ENCODE measurements at regions not wholly inside any gene's neighbourhood (a gene's known extent, or its start where the extent isn't known, plus 50 kb on each side); places are given as distances from the start of the nearest gene placed in this dataset.
A peak's percentile ranks its signal among the peaks of the same experiment; 100 is the strongest.

- Histone ChIP-seq H3K9ac (ENCODE audit: low read depth, low read length) (no peak overlapping the region), H3K23ac (ENCODE audit: low read depth, low read length) (no peak overlapping the region), H4K5ac (ENCODE audit: low read depth, low read length) (peak overlapping the region; percentile 6; the same call in 1 of the 2 replicates), H3K4me1 (ENCODE audit: control insufficient read depth, insufficient read depth, low read length) (peaks cover 14% of the 10 kb centered on the region), H3K27ac (ENCODE audit: insufficient read depth, low read length) (no peak overlapping the region), H2BK120ac (ENCODE audit: low read depth, low read length) (peak overlapping the region; percentile 33; the same call in 1 of the 2 replicates), H2BK5ac (ENCODE audit: low read depth, low read length, poor library complexity, severe bottlenecking) (no peak overlapping the region), H2AK9ac (replicated peaks; ENCODE audit: low read depth, low read length, poor library complexity) (no peak overlapping the region), H3K9me3 (ENCODE audit: control insufficient read depth, insufficient read depth, low read length) (no peaks in the 10 kb centered on the region), H4K91ac (ENCODE audit: insufficient read depth, low read depth, low read length) (no peak overlapping the region), H4K8ac (ENCODE audit: low read depth in 2 of 2, low read length in 2 of 2) (0 out of 4 replicates have a peak overlapping the region, but pooled peaks of 1 of the 2 experiments have one; percentile 26), H3K4me3 (ENCODE audit: insufficient read depth, low read depth, low read length) (no peak overlapping the region), H3K56ac (ENCODE audit: extremely low read depth, insufficient read depth, low read length) (no peak overlapping the region), H3K27me3 (ENCODE audit: control insufficient read depth, insufficient read depth, low read length) (no peaks in the 10 kb centered on the region), H3K4me2 (ENCODE audit: low read depth, low read length) (no peak overlapping the region), H3K4ac (ENCODE audit: low read depth, low read length) (no peak overlapping the region), H3K9me1 (ENCODE audit: insufficient read depth, low read length) (peaks cover 6% of the 10 kb centered on the region; the same call in 1 of the 2 replicates), H3K36me3 (ENCODE audit: control insufficient read depth, insufficient read depth, low read length) (no peaks in the 10 kb centered on the region), H2AFZ (replicated peaks; ENCODE audit: low read length, poor library complexity) (no peak overlapping the region), H2AK5ac (ENCODE audit: low read depth, low read length) (peak overlapping the region; percentile 54; the same call in 1 of the 2 replicates), H3K18ac (ENCODE audit: low read depth, low read length) (peak overlapping the region; percentile 5; the same call in 1 of the 2 replicates), H3K14ac (replicated peaks; ENCODE audit: low read depth, low read length) (peak overlapping the region; percentile 19), H2BK15ac (ENCODE audit: low read depth, low read length) (peak overlapping the region; percentile 15; the same call in 1 of the 3 replicates), H3K79me1 (ENCODE audit: low read depth in 1 of 2, low read length in 2 of 2) (no peaks in the 10 kb centered on the region), H4K20me1 (ENCODE audit: insufficient read depth, low read length) (no peaks in the 10 kb centered on the region), H2BK20ac (ENCODE audit: low read depth, low read length) (peak overlapping the region; percentile 47; the same call in 1 of the 2 replicates)
- ChIA-PET POLR2A (ENCODE audit: unreplicated experiment) (no interaction called here), CTCF (no interaction called here)
- ATAC-seq (ENCODE audit: low read depth) (no peak), DNase-seq (no peak)
- intact Hi-C loops (cut with micrococcal nuclease), result loop anchor here (5.0 kb wide), 1 partner anchor 401 kb away; the partner anchor contains the start of gene SALL1
- no peak for TF ChIP-seq BHLHE40 (IDR thresholded peaks at IDR 0.05; ENCODE audit: low read depth, low read length)
- TF ChIP-seq, protein P1, sequence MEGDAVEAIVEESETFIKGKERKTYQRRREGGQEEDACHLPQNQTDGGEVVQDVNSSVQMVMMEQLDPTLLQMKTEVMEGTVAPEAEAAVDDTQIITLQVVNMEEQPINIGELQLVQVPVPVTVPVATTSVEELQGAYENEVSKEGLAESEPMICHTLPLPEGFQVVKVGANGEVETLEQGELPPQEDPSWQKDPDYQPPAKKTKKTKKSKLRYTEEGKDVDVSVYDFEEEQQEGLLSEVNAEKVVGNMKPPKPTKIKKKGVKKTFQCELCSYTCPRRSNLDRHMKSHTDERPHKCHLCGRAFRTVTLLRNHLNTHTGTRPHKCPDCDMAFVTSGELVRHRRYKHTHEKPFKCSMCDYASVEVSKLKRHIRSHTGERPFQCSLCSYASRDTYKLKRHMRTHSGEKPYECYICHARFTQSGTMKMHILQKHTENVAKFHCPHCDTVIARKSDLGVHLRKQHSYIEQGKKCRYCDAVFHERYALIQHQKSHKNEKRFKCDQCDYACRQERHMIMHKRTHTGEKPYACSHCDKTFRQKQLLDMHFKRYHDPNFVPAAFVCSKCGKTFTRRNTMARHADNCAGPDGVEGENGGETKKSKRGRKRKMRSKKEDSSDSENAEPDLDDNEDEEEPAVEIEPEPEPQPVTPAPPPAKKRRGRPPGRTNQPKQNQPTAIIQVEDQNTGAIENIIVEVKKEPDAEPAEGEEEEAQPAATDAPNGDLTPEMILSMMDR (conservative IDR thresholded peaks at IDR 0.05; ENCODE audit: low read depth, low read length), result no peak
- no peak for TF ChIP-seq RCOR1 (IDR thresholded peaks at IDR 0.05; ENCODE audit: insufficient replicate concordance, low read length)
- no peak for TF ChIP-seq MAZ (IDR thresholded peaks at IDR 0.05; ENCODE audit: borderline replicate concordance, low read depth, low read length)
- no peak for TF ChIP-seq MAFK (IDR thresholded peaks at IDR 0.05; ENCODE audit: low read depth, low read length)
- no peak for TF ChIP-seq RAD21 (IDR thresholded peaks at IDR 0.05; ENCODE audit: low read length)
- TF ChIP-seq CEBPB (IDR thresholded peaks at IDR 0.05; ENCODE audit: low read depth, low read length), result no peak
- TF ChIP-seq CHD1 (IDR thresholded peaks at IDR 0.05; ENCODE audit: low read depth, low read length), result no peak
- no peak for TF ChIP-seq NFE2L2 (IDR thresholded peaks at IDR 0.05; ENCODE audit: low read depth, low read length)
- TF ChIP-seq MXI1 (IDR thresholded peaks at IDR 0.05; ENCODE audit: borderline replicate concordance, low read depth, low read length), result no peak
- TF ChIP-seq POLR2A (IDR thresholded peaks at IDR 0.05; ENCODE audit: low read depth, low read length), result no peak
- TF ChIP-seq FOS (IDR thresholded peaks at IDR 0.05; ENCODE audit: low read depth, low read length), result no peak
- no peak for TF ChIP-seq SMC3 (IDR thresholded peaks at IDR 0.05; ENCODE audit: low read depth, low read length)
- no peak for TF ChIP-seq RFX5 (IDR thresholded peaks at IDR 0.05; ENCODE audit: low read depth, low read length)
- no peak for TF ChIP-seq ELK1 (IDR thresholded peaks at IDR 0.05; ENCODE audit: borderline replicate concordance, low read depth, low read length)
- no peak for TF ChIP-seq USF2 (IDR thresholded peaks at IDR 0.05; ENCODE audit: low read depth, low read length)
- in situ Hi-C loops (cut with MboI; ENCODE audit: low sequenced_read_pairs), result no loop called here
- dilution Hi-C loops (cut with HindIII; ENCODE audit: low sequenced_read_pairs, unreplicated experiment), result no loop called here
- WGBS, 2 experiments (ENCODE audit: extremely low coverage in 2 of 2, insufficient read length in 1 of 2), result 100% methylated on average over 1 of the region's 2 CpGs; no CpG with 5 or more reads in 1 of the 2 experiments
- BruUV-seq (replicated peaks), result no TSS peak
Measured at GRCh38 chr16:51553314-51553713, 402.2 kb upstream of the SALL1 start.

Data from IMR-90 (cell line).